ENCODE measurements at regions not wholly inside any gene's neighbourhood (a gene's known extent, or its start where the extent isn't known, plus 50 kb on each side); places are given as distances from the start of the nearest gene placed in this dataset.

DNA sequence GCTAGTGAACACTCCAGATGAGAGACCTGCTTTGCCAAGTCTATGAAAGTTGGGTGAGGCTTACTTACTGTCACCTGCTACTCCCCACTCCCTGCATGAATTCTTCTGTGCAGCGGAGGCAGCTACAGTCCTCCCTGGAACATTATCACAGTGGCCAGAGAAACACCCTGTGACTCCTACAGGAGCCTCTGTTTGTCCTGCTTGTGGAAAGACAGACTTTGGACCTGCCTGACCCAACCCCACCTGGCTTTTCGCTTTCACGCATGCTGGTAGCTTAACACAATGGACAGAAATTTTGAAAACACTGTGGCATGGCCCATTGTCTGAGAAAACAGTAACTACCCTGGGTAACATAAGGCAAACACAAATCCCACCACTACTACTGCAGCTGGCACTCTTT is 1565.5 kb upstream of the CADM2 start:
- H3K27ac ChIP-seq, result no peak overlapping the region
- no peaks in the 10 kb centered on the region for H3K36me3 ChIP-seq
- TF ChIP-seq CTCF (IDR thresholded peaks at IDR 0.05) (no peak), POLR2AphosphoS5 (IDR thresholded peaks at IDR 0.05) (no peak), POLR2A (IDR thresholded peaks at IDR 0.05) (no peak), EP300 (IDR thresholded peaks at IDR 0.05) (no peak)
- WGBS, 2 donors (ENCODE audit: low coverage in 1 of 2), result 85 to 100% methylated on average over 1 to 3 of the region's 3 CpGs
- no peaks in the 10 kb centered on the region for H3K4me1 ChIP-seq
- no peak for ATAC-seq
- peaks cover 0 to 9% (median 0%) of the 10 kb centered on the region in 3 donors for H3K9me3 ChIP-seq
- H3K27me3 ChIP-seq, result no peaks in the 10 kb centered on the region
- no peak overlapping the region for H3K4me3 ChIP-seq

GRCh38 chr3:83403927-83404326 is 1554.9 kb upstream of the CADM2 start:
- no peaks in the 10 kb centered on the region for H3K27me3 ChIP-seq
- no CpG with 5 or more reads among the region's 10 CpGs for WGBS, 2 donors (ENCODE audit: low coverage in 1 of 2)
- H3K9me3 ChIP-seq, result peaks cover 0 to 10% (median 0%) of the 10 kb centered on the region in 3 donors
- no peak overlapping the region for H3K4me3 ChIP-seq
- H3K36me3 ChIP-seq, result no peaks in the 10 kb centered on the region
- no peak for ATAC-seq
- no peak overlapping the region for H3K27ac ChIP-seq
- TF ChIP-seq POLR2A (IDR thresholded peaks at IDR 0.05), result no peak
- TF ChIP-seq EP300 (IDR thresholded peaks at IDR 0.05), result no peak
- TF ChIP-seq POLR2AphosphoS5 (IDR thresholded peaks at IDR 0.05), result no peak
- no peak for TF ChIP-seq CTCF (IDR thresholded peaks at IDR 0.05)
- no peaks in the 10 kb centered on the region for H3K4me1 ChIP-seq

- H3K9me3 ChIP-seq, result no peaks in the 10 kb centered on the region
- no peak overlapping the region for H3K27ac ChIP-seq
- H3K4me3 ChIP-seq, result no peak overlapping the region
- H3K4me1 ChIP-seq, result no peaks in the 10 kb centered on the region
- H3K27me3 ChIP-seq, result no peaks in the 10 kb centered on the region
- 61 to 69% methylated on average over 2 of the region's 2 CpGs for WGBS, 2 donors (ENCODE audit: low coverage in 1 of 2)
- TF ChIP-seq POLR2A (IDR thresholded peaks at IDR 0.05), result no peak
- no peak for TF ChIP-seq POLR2AphosphoS5 (IDR thresholded peaks at IDR 0.05)
- TF ChIP-seq CTCF (IDR thresholded peaks at IDR 0.05), result no peak
- TF ChIP-seq EP300 (IDR thresholded peaks at IDR 0.05), result no peak
- no peaks in the 10 kb centered on the region for H3K36me3 ChIP-seq
- no peak for ATAC-seq
Measured at GRCh38 chr3:83426300-83426699, 1532.5 kb upstream of the CADM2 start.

DNA sequence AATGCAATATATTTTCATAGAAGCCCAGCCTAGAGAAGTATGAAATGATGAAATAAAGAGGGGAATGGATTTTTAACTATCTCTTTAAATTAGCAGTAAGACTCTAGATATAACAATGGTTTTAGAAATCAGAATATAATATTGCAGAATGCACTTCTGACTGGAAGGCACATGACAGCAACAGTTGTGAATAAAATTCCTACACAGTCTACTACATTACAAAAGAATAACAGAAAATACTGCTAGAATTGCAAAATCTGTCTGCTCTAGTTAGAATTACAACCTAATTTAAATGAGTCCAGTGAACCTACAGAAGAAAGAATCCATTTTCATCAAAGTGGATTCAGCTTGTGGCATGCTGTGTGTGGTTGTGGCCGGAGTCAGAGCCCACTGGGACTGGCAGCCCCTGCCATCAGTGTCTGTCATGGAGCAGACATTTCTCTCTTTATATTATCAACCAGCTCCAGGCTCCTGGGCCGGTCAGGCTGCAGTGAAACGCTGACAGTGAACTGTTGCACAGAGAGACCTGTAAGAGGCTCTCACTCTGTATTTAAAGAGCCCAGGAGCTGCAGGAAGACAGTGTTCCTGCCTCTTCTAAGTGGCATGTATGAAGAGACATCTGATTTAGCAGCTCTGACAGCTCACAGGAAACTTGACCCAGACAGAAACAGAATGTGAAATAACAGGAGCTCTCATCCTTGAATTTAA is 1523.8 kb upstream of the CADM2 start:
- TF ChIP-seq EP300 (IDR thresholded peaks at IDR 0.05) (no peak), POLR2AphosphoS5 (IDR thresholded peaks at IDR 0.05) (no peak), POLR2A (IDR thresholded peaks at IDR 0.05) (no peak), CTCF (IDR thresholded peaks at IDR 0.05) (no peak)
- no peak for ATAC-seq
- H3K27ac ChIP-seq, result no peak overlapping the region
- no peaks in the 10 kb centered on the region for H3K36me3 ChIP-seq
- H3K4me1 ChIP-seq, result no peaks in the 10 kb centered on the region
- 55 to 73% methylated on average over 2 of the region's 3 CpGs for WGBS, 2 donors (ENCODE audit: low coverage in 1 of 2)
- no peaks in the 10 kb centered on the region for H3K9me3 ChIP-seq
- H3K4me3 ChIP-seq, result no peak overlapping the region
- no peaks in the 10 kb centered on the region for H3K27me3 ChIP-seq

DNA sequence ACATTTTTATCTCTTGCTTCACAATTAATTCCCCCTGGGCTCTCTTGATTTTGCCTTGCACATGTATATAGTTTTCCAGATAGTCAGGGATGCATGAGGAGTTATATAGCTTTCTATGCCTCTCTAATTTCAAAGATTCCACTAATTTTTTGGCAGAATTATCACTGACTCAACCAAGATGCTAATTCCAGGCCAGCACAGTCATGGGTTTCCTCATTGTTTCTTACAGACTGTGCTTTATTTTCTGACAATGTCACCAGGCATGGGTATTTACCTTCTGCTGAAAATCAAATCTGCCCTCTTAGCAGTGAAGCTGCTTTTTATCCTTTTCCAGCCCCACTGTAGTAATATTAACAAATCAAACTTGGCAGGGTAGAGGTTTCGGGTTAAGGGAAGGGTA is 1520.6 kb upstream of the CADM2 start:
- no peak for ATAC-seq
- Histone ChIP-seq H3K4me3 (no peak overlapping the region), H3K4me1 (no peaks in the 10 kb centered on the region), H3K27me3 (no peaks in the 10 kb centered on the region), H3K9me3 (peaks cover 0 to 4% (median 0%) of the 10 kb centered on the region in 3 donors), H3K27ac (no peak overlapping the region), H3K36me3 (no peaks in the 10 kb centered on the region)
- TF ChIP-seq POLR2AphosphoS5 (IDR thresholded peaks at IDR 0.05), result no peak
- TF ChIP-seq POLR2A (IDR thresholded peaks at IDR 0.05), result no peak
- TF ChIP-seq CTCF (IDR thresholded peaks at IDR 0.05), result no peak
- no peak for TF ChIP-seq EP300 (IDR thresholded peaks at IDR 0.05)
- WGBS, 2 donors (ENCODE audit: low coverage in 1 of 2), result 17 to 67% methylated on average over 1 of the region's 1 CpG
